GM21381 (cell line): ENCODE measurements at regions not wholly inside any gene's neighbourhood (a gene's known extent, or its start where the extent isn't known, plus 50 kb on each side); places are given as distances from the start of the nearest gene placed in this dataset.
"Not testable (repeated sequence)": the region's sequence is repeated elsewhere in the genome, so short reads cannot be mapped to it uniquely, and the experiment has no call there.

Experiments used
- ATAC-seq: cut with Tn5 transposase; IDR thresholded peaks from one replicate; pipeline ENCODE4 v1.9.1; 2021; ENCODE audit warnings: mild to moderate bottlenecking, moderate library complexity; ENCODE audit not compliant: unreplicated experiment

DNA sequence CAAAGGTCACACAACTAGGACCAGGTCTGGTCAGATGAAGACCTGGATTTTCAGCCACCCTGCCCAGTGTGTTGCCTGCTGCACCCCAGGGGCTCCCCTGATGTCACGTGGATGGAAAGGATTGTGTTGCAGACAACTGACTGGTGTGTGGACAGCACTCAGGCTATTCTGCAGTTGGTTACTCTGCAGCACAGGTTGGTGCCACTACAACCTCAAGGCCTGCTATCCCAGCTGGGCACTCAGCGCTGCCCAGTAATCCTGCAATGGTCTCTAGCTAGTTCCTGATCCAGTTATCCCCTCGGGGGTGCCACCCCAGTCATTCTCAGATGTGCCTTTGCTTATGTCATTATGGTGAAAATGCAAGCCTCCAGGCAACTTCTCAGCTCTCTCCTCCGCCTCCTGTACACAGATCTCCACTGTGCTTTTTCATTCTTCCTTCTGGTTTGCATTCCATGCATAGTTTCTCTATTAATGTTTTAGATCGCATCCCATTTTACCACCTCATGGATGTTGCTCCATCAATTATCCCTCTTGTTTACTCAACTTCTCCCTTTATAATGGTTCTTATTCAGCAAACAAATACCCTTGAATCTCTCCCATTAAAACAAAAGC lies 503.2 kb upstream of the CAMK1G start:
- ATAC-seq: no peak

DNA sequence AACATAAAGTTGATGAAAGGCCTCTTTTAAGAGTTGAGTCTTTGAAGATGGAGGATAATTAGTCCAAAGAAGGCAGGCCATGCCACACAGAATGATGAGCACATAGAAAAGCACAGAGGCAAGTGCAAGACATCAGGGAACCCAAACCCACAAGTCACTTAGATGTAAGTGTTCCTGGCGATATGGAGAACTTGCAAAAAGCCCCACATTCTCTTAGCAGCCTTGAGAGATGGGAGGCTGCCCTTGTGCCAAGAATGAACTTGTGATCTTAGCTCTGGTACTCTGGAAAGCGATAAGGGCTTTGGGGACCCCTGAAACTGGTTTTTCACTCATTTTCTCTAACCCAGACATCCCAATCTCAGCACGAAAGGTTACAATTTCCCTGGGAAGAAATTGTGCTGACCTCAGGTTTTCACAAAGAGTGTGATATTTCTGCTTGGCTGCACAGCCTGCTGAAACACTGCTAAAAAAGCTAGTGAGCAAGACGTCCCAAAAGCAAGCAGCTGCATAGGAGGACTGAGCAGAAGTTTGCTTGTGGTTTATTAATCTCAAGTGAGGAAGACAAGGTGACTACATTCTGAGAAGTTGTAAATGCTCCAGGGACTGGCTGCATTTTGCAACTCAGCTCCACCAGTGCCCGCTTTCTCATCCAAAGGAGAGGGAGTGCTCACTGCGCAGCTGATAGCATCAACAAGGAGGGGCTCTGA lies 496.9 kb upstream of the CAMK1G start:
- peak; percentile 90 for ATAC-seq

DNA sequence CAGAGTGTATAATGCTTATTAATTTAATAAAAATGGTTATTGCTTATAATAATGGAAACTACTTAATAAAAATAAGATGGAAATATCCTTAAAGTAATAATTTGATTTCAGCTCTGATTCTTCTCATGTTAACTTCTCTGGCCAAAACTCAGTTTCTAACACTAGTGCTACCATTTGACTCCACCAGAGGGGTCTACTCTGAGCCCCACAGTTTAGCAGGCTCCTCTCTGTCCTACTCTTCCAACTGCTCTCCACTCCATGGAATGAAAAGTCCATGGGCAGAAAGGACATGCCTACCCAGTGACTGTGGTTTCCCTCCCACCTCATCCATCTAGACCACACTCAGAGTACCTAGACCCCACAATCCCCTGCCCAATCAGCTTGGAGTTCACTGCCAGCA lies 489.1 kb upstream of the CAMK1G start:
- no peak for ATAC-seq

DNA sequence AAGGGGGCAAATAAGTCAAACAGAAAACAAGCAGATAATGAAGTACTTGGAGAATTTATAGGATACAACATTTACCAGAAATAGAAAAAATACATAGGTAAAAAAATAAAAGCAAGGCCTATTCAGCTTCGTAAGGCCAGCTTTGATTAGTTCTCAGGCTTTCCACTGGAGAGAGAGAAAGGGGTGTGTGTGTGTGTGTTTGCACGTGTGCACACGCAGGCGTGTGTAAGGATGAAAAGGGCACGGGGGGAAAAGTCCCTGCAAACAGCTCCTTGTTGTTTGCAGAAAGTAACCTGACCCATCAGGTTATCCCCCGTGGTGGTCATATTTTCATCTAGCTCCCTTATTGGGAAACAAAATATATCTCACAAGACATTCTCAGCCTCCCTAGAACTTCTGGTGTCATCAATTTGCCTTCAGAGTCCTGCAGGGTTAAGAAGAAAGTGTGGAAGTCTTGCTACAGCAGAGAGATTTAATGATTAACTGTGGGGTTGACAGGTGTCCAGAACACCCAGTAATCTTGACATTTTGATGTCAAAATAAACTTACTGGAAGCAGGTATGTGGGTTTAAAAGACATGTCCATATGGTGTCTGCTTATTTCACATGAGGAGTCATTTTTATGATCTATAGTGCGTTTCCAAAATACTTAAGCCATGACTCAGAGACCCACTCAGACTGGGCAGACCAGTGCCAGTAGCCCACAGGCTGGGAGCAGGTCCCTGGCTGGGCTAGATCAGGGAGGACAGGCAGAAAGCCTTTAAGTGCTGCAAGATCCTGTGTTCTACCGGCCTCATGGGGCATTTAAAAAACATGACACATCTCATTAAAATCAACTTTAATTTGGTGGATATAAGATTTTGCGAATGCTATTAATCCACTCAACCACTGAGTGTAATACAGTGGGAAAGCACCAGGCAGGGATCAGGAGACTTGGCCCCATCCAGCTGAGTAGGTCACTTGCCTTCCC lies 487.6 kb upstream of the CAMK1G start:
- peak; percentile 53 for ATAC-seq

DNA sequence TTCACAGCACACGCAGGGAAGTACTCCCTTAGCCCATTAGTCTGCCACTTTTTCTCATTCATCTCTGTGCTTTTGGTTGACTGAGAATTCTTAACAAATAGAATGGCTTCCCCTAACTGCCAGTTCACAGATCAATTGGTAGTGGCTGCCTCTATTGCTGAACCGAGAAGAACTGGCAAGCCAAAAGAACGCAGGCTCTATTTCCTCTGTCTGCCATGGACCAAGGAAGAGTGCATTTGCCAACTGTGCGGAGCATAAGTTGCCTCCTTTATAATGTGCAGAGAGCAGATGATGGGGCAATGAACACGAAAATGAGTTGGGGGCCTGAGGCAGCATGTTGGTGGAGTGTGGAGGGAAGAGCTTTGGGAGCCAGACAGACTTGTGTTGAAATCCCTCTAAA lies 483.1 kb upstream of the CAMK1G start:
- no peak for ATAC-seq

DNA sequence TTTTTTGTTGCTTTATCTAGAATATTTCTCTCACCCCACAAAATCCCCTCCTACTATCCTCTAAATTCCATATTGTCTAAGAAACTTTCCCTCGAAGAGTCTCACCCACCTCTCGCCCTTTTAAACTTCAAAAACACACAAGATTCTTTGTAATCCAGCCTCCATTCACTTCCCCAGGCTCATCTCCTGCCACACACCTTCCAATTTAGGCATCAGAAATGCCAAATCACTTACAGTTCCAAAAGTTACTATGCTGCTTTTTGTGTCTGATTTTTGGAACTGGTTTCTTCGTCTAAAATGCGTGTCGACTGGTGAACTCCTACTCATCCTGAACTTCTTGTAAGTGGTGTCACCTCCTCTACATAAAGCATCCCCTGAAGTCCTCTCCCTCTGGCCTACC lies 482.4 kb upstream of the CAMK1G start:
- ATAC-seq: no peak

DNA sequence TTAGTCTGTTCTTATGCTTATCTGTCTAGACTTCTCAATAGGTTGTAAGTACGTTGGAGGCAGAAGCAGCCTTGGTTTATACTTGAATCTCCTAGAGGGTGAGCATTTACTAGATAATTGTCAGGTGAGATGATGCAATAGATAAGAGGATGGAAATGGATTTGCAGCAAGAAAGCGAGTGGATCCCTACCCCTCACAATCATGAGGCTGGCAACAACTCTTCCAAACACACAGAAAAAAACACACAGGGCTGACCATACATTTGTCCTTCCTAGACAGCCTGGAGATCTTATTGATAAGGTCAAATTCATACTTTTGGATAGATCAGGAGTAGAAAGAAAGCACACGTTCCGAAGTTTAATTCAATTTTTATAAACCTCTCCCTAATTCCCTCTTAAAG lies 481.4 kb upstream of the CAMK1G start:
- ATAC-seq: no peak

DNA sequence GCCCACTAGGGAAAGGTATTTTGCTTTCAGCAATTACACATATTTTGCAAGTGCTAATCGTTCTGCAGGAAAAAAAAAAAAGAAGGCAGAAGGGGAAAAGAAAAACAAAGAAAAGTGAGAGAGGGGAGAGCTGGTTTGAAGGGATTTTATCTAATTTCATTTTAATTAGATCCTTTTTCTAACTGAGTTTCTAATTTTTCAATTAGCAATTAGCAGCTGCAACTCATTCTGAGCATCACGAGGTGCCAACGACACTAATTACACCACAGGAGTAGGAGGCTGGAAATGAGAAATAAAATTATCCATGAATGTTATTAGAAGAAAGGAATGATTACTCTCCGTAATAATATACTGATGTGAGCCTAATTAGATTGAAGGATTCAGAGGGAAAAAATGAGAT lies 481.0 kb upstream of the CAMK1G start:
- ATAC-seq: no peak

DNA sequence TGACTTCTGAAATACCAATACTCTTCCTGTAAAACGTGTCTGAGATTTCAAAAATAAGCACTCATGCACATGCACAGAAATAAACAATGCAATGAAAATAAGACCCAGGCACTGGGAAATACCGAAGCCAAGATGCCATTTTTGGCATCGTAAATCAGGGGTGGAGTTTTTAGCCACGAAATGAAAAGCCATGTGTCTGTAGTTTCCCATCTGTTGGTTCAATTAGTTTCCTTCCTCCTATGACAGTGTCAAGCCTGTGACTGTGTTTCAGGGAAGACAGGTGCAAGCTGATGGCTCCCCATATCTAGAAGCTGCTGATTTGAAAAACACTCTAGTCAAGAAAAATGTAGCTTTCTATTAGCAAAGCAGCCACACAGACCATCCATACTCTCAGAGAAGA lies 480.4 kb upstream of the CAMK1G start:
- no peak for ATAC-seq

DNA sequence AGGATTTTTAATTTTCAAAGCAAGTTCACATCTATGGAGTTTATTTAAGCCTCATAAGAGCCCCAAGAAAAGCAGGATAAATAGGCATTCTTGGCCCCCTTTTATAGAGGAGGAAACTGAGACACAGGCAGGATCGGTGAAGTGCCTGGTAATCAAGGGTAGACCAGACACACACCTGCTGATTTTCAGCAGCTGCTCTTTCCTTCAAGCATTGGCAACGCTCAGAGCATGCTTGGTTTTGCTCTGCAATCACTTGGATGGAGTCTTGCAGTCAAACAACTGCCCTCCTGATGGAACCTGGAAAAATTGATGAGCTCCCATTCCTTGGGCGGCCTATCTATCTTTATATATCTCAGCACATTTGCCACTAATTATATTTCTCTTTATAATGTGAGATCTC lies 478.9 kb upstream of the CAMK1G start:
- ATAC-seq: no peak

DNA sequence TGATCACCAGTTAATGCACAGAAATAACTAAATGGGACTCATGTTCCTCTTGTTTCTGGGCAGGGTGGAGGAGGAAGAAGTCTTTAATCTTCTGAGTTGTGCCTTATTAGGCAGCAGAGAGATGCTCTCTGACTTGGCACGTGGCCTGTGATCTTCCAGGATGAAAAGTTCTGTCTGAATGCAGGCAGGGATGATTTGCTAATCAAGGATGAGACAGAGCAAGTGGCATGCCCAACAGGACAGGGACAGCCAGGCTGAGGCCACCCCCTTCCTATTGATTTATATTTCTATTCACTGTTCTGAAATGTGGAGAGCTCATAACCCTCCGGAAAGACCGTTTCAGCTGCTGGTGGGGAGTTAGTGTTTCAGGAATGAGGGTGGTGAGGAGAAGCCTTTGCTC lies 477.8 kb upstream of the CAMK1G start:
- no peak for ATAC-seq

DNA sequence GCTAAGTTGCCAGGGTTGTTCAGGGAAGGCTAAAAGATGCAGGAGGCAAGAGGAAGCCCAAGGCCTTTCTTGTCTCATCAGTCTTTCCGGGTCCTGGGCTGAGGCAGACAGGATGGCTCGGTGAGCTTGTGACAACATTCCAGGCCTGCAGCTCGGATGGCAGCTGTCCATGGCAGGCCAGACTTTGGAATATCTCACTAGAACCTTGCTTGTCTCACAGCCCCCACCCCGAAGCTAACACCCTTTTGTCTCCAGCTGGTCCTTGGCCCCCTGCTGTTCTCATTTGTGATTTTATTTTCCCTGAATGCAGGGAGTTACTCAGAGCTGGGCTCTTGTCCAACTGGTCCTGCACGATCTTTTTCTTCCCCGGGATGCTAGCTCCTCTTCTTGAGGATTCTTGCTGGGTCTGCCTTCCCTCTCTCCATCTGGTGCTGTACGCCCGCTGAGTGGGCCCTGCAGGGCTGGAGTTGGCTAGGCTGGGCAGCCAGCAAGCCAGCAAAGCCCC lies 477.2 kb upstream of the CAMK1G start:
- ATAC-seq: no peak

DNA sequence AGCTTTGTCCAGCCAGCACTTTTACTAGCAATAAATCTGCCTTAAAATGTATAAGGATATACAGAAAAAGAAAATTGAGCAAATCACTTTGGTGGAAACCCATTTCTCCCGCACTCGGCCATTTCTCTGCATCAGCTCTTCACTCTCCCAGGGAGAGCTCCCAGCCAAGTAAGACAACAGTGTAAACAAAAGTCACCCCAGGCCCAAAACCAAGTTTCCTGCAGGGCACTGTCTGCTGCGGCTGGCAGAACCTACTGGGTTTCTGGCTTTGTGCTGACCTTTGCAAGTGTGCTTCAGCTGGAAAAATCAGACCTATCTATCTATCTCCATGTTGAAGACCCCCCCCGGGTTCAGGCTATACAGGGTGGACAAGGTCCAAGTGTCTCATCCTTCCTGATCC lies 476.7 kb upstream of the CAMK1G start:
- ATAC-seq: no peak

DNA sequence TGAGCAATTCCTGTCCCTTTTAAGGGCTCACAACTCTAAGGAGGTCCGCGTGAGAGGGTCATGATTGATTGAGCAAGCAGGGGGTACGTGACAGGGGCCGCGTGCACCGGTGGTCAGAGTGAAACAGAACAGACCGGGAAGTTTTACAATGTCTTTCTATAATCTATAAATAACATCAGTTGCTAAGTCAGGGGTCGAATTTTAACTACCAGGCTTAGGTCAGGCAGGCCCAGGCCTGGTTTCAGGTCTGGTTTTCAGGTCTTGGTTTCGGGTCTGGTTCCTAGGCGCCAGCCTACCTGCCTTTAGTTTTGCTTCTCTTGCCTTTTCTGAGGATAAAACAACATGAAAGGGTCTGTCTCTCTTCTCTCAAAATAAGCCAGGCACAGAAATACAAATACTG lies 476.0 kb upstream of the CAMK1G start:
- peak; percentile 68 for ATAC-seq

DNA sequence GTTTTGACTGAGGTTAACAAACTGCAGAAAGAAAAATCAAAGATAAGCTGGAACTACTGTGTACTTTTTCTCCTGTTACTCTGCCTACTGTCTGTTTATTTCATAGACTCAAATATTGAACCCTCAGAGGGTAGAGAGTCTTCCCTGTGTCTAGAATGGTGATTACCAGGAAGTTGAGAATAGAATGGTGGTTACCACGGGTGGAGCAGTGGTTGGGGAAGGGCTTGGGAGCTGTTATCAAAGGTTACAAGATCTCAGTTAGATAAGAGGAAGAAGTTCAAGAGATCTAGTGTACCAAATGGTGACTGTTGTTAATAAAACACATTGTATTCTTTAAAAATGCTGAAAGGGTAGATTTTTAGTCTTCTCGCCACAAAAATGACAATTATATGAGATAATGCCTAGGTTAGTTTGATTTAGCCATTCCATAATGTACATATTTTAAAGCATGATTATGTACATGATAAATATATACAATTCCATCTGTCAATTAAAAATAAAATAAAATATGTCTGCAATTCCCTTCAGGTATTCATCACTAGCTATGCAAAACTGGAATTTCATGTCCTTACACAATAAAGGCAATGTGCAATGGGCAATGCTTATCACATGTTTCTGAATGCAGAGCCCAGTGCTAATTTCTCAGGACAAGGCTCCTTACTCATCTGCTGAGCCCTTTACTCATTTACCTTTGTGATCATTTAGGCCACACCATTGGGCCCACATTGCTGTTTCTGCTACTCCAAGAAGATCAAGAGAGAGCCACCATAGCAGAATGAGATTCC lies 474.3 kb upstream of the CAMK1G start:
- no peak for ATAC-seq

DNA sequence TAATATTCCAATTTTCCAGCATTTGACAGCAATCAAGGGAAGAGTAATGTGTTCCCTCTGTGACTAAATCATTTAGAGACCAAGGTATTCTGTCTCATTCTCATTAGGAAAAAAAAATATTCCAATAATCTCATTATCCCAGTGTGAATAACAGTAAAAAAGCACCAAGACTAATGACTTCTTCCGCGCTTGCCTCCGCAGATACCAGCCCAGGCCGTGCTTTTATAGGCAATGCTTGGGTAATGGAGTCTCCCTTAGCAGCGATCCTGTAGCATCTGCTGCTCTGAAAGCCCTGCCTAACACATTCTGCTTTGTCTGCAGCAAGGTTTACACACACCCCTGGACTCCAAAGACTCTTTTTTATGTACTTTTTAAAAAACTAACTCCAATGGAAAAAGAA lies 470.0 kb upstream of the CAMK1G start:
- ATAC-seq: no peak

DNA sequence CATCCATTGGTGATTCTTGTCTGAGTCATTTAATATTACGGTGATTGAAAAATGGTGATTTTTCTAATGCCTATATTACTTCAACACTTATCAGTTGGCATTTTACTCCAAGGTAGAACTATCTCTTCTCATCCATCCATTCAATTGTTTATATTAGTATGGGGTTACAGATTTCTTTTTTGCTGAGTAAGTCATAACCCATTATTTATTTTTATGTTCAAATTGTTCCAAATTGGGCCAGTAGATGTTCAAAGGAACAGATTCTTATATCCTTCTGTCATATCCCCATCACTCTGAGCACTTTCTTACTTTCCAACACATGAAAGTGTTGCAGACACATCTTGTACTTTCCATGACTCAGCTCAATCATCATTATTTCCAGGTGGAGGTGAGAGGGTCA lies 466.8 kb upstream of the CAMK1G start:
- ATAC-seq: no peak

DNA sequence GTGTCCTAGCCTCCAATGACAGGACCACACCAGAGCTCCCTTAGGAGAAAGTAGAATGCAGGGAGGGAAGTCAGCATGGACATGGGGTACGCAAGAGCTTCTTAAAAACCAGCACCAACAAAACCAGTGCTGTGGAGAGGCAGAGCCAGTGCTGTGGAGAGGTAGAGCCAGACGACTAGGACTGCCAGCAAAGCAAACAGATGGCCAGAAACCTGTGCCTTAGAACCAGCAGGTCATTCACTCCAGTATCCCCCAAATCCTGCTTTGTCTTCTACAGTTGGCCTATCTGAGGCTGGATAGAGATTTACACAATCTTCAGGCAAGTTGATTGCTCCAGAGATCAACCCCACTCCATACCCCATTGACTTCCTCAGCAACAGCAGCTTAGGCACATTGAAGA lies 459.9 kb upstream of the CAMK1G start:
- ATAC-seq: no peak

DNA sequence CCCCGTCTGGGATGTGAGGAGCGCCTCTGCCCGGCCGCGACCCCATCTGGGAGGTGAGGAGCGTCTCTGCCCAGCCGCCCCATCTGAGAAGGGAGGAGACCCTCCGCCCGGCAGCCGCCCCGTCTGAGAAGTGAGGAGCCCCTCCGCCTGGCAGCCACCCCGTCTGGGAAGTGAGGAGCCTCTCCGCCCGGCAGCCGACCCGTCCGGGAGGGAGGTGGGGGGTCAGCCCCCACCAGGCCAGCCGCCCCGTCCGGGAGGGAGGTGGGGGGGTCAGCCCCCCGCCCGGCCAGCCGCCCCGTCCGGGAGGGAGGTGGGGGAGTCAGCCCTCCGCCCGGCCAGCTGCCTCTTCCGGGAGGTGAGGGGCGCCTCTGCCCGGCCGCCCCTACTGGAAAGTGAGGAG lies 454.4 kb upstream of the CAMK1G start:
- not testable (repeated sequence) for ATAC-seq

DNA sequence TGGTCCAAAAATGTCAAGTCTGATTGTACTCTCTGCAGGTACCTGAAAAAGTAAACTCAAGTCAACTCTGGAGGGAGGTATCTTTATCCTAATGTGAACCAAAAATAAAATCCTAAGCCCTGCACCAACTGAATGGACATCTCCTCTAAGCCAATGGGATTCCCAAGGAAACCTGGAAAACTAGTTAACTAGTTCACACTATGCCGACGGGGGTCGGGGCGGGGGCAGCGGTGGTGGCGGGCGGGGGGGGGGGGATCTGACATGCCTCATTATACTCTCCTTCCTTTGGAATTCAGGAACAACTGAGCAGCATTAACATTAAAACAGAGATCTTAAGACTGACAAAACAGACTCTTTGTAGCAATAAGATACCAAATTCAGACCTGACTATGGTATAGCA lies 452.6 kb upstream of the CAMK1G start:
- no peak for ATAC-seq
